Epithelial cell of esophagus (primary cell): ENCODE measurements at regions not wholly inside any gene's neighbourhood (a gene's known extent, or its start where the extent isn't known, plus 50 kb on each side); places are given as distances from the start of the nearest gene placed in this dataset.

Experiments used
- DNase-seq: peaks from one replicate; pipeline ENCODE4 v3.0.0; 2010; ENCODE audit warnings: low read depth
- H3K4me3 ChIP-seq: 2 replicates; pipeline ENCODE4 v1.5.1; 2011; ENCODE audit warnings: mild to moderate bottlenecking, low read length, control low read depth
- CTCF ChIP-seq: IDR thresholded peaks from 2 replicates; pipeline ENCODE4 v1.5.1; 2011; ENCODE audit warnings: low read depth, mild to moderate bottlenecking, low read length, control low read depth, inconsistent platforms; ENCODE audit not compliant: insufficient read depth; ENCODE audit errors: missing control alignments

GRCh38 chr18:78579854-78580577, 399.6 kb upstream of the SALL3 start:
- H3K4me3 ChIP-seq, result no peak overlapping the region
- no peak for TF ChIP-seq CTCF
- DNase-seq, result no peak

- TF ChIP-seq CTCF, result no peak
- DNase-seq, result no peak
- H3K4me3 ChIP-seq, result no peak overlapping the region
Observed at GRCh38 chr18:78580835-78581339, 398.7 kb upstream of the SALL3 start.

GRCh38 chr18:78582181-78582709, 397.4 kb upstream of the SALL3 start:
- TF ChIP-seq CTCF, result no peak
- no peak overlapping the region for H3K4me3 ChIP-seq
- no peak for DNase-seq

- no peak for TF ChIP-seq CTCF
- no peak overlapping the region for H3K4me3 ChIP-seq
- DNase-seq, result no peak
Observed at GRCh38 chr18:78582898-78583738, 396.5 kb upstream of the SALL3 start.

- TF ChIP-seq CTCF, result no peak
- no peak overlapping the region for H3K4me3 ChIP-seq
- no peak for DNase-seq
Observed at GRCh38 chr18:78583739-78584458, 395.7 kb upstream of the SALL3 start.

GRCh38 chr18:78584459-78585022, 395.1 kb upstream of the SALL3 start:
- H3K4me3 ChIP-seq, result no peak overlapping the region
- no peak for DNase-seq
- TF ChIP-seq CTCF, result no peak
